Calu3 (cell line): ENCODE measurements at regions not wholly inside any gene's neighbourhood (a gene's known extent, or its start where the extent isn't known, plus 50 kb on each side); places are given as distances from the start of the nearest gene placed in this dataset.

Source experiments
- BruUV-seq: library from RNA; stranded (reverse); fragments of 400-500 nt; replicated peaks from 2 replicates; lab custom pipeline; 2021; lab: Mats Ljungman, UMichigan
- CTCF ChIA-PET: fragments of 300-600 bp; sonication (Branson Sonifier 250); formaldehyde crosslinking; loops from one replicate; lab custom pipeline; 2022; ENCODE audit warnings: antibody characterized with exemption; lab: Charles Lee
- DNase-seq: peaks from one replicate; pipeline ENCODE4 v3.0.0; 2022
- H3K27ac Mint-ChIP-seq: one replicate; pipeline ENCODE4 v1.8.0; 2022; ENCODE audit warnings: mixed read lengths; ENCODE audit not compliant: unreplicated experiment
- H3K27me3 Mint-ChIP-seq: one replicate; pipeline ENCODE4 v1.8.0; 2022; ENCODE audit warnings: mixed read lengths; ENCODE audit not compliant: unreplicated experiment
- H3K36me3 Mint-ChIP-seq: one replicate; pipeline ENCODE4 v1.8.0; 2022; ENCODE audit warnings: mild to moderate bottlenecking, moderate library complexity, mixed read lengths; ENCODE audit not compliant: insufficient read depth, unreplicated experiment
- H3K4me1 Mint-ChIP-seq: one replicate; pipeline ENCODE4 v1.8.0; 2022; ENCODE audit warnings: mild to moderate bottlenecking, low read depth, mixed read lengths; ENCODE audit not compliant: unreplicated experiment
- H3K4me3 Mint-ChIP-seq: one replicate; pipeline ENCODE4 v1.8.0; 2022; ENCODE audit warnings: mild to moderate bottlenecking, low read depth, moderate library complexity, mixed read lengths; ENCODE audit not compliant: unreplicated experiment
- H3K9me3 Mint-ChIP-seq: one replicate; pipeline ENCODE4 v1.8.0; 2022; ENCODE audit warnings: low read depth, mixed read lengths; ENCODE audit not compliant: unreplicated experiment
- intact Hi-C: fragments of 100-400 bp; cut with micrococcal nuclease; formaldehyde crosslinking; loops from one replicate; pipeline ENCODE4 v1.10.0; 2022; ENCODE audit not compliant: unreplicated experiment
- TF ChIP-seq, protein P1 (sequence below): fragments of 200-600 bp; IDR thresholded peaks from one replicate; pipeline ENCODE4 v1.8.0; 2022; ENCODE audit warnings: antibody characterized with exemption; ENCODE audit not compliant: unreplicated experiment

GRCh38 chr2:48249631-48250473 lies 64.6 kb upstream of the FOXN2 start:
- no peaks in the 10 kb centered on the region for H3K9me3 Mint-ChIP-seq
- H3K27me3 Mint-ChIP-seq: no peaks in the 10 kb centered on the region
- BruUV-seq: no TSS peak
- H3K4me3 Mint-ChIP-seq: no peak overlapping the region
- intact Hi-C loops: no loop called here
- H3K36me3 Mint-ChIP-seq: no peaks in the 10 kb centered on the region
- H3K4me1 Mint-ChIP-seq: no peaks in the 10 kb centered on the region
- CTCF ChIA-PET: no interaction called here
- no peak overlapping the region for H3K27ac Mint-ChIP-seq
- TF ChIP-seq, protein P1, sequence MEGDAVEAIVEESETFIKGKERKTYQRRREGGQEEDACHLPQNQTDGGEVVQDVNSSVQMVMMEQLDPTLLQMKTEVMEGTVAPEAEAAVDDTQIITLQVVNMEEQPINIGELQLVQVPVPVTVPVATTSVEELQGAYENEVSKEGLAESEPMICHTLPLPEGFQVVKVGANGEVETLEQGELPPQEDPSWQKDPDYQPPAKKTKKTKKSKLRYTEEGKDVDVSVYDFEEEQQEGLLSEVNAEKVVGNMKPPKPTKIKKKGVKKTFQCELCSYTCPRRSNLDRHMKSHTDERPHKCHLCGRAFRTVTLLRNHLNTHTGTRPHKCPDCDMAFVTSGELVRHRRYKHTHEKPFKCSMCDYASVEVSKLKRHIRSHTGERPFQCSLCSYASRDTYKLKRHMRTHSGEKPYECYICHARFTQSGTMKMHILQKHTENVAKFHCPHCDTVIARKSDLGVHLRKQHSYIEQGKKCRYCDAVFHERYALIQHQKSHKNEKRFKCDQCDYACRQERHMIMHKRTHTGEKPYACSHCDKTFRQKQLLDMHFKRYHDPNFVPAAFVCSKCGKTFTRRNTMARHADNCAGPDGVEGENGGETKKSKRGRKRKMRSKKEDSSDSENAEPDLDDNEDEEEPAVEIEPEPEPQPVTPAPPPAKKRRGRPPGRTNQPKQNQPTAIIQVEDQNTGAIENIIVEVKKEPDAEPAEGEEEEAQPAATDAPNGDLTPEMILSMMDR: no peak
- DNase-seq: no peak

DNA sequence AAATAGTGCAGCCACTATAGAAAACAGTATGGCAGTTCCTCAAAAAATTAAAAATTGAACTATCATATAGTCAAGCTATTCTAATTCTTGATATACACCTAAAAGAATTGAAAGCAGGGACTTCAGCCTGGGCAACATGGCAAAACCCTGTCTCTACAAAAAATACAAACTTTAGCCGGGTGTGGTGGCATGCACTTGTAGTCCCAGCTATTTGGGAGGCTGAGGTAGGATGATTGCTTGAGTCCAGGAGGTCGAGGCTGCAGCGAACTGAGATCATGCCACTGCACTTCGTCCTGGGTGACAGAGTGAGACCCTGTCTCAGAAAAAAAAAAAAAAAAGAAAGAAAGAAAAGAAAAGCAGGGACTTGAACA lies 64.0 kb upstream of the FOXN2 start:
- no peak overlapping the region for H3K27ac Mint-ChIP-seq
- no peaks in the 10 kb centered on the region for H3K36me3 Mint-ChIP-seq
- no TSS peak for BruUV-seq
- CTCF ChIA-PET: no interaction called here
- no peaks in the 10 kb centered on the region for H3K4me1 Mint-ChIP-seq
- no peaks in the 10 kb centered on the region for H3K9me3 Mint-ChIP-seq
- H3K27me3 Mint-ChIP-seq: no peaks in the 10 kb centered on the region
- TF ChIP-seq, protein P1: no peak
- intact Hi-C loops: no loop called here
- DNase-seq: no peak
- no peak overlapping the region for H3K4me3 Mint-ChIP-seq

- BruUV-seq: no TSS peak
- intact Hi-C loops: no loop called here
- no peak overlapping the region for H3K27ac Mint-ChIP-seq
- H3K4me3 Mint-ChIP-seq: no peak overlapping the region
- no peaks in the 10 kb centered on the region for H3K36me3 Mint-ChIP-seq
- DNase-seq: no peak
- no peaks in the 10 kb centered on the region for H3K27me3 Mint-ChIP-seq
- CTCF ChIA-PET: no interaction called here
- H3K9me3 Mint-ChIP-seq: no peaks in the 10 kb centered on the region
- H3K4me1 Mint-ChIP-seq: no peaks in the 10 kb centered on the region
- TF ChIP-seq, protein P1: no peak
These were observed 63.5 kb upstream of the FOXN2 start for GRCh38 chr2:48250943-48251342.

GRCh38 chr2:48251437-48252148 lies 62.9 kb upstream of the FOXN2 start:
- no peak overlapping the region for H3K4me3 Mint-ChIP-seq
- no TSS peak for BruUV-seq
- H3K27ac Mint-ChIP-seq: no peak overlapping the region
- no peaks in the 10 kb centered on the region for H3K9me3 Mint-ChIP-seq
- intact Hi-C loops: no loop called here
- DNase-seq: no peak
- no peaks in the 10 kb centered on the region for H3K4me1 Mint-ChIP-seq
- CTCF ChIA-PET: no interaction called here
- H3K36me3 Mint-ChIP-seq: no peaks in the 10 kb centered on the region
- TF ChIP-seq, protein P1: no peak
- H3K27me3 Mint-ChIP-seq: no peaks in the 10 kb centered on the region
